Hepatocyte (in vitro differentiated cells): ENCODE measurements at regions not wholly inside any gene's neighbourhood (a gene's known extent, or its start where the extent isn't known, plus 50 kb on each side); places are given as distances from the start of the nearest gene placed in this dataset.

Source experiments
- DNase-seq: peaks from one replicate; pipeline ENCODE4 v3.0.0-alpha.2; 2016; ENCODE audit warnings: low spot score
- H2AFZ ChIP-seq: fragments of 200-600 bp; sonication (generic); 2 replicates; pipeline ENCODE4 v1.6.0; 2016; ENCODE audit warnings: antibody characterized with exemption, mild to moderate bottlenecking
- H3K27ac ChIP-seq: fragments of 200-600 bp; sonication (generic); 2 replicates; pipeline ENCODE4 v1.5.1; 2016; ENCODE audit warnings: mild to moderate bottlenecking
- H3K27me3 ChIP-seq: fragments of 200-600 bp; sonication (generic); 2 replicates; pipeline ENCODE4 v1.6.1; 2016
- H3K36me3 ChIP-seq: fragments of 200-600 bp; sonication (generic); replicated peaks from 2 replicates; pipeline ENCODE4 v1.5.1; 2016; ENCODE audit warnings: low read depth; ENCODE audit not compliant: insufficient read depth
- H3K4me1 ChIP-seq: fragments of 200-600 bp; sonication (generic); 2 replicates; pipeline ENCODE4 v1.5.1; 2016; ENCODE audit warnings: mild to moderate bottlenecking, moderate library complexity; ENCODE audit not compliant: insufficient read depth
- H3K4me2 ChIP-seq: fragments of 200-600 bp; sonication (generic); 2 replicates; pipeline ENCODE4 v1.6.0; 2016
- H3K4me3 ChIP-seq: fragments of 200-600 bp; sonication (generic); 2 replicates; pipeline ENCODE4 v1.5.1; 2016; ENCODE audit warnings: mild to moderate bottlenecking
- H3K79me2 ChIP-seq: fragments of 200-600 bp; sonication (generic); 2 replicates; pipeline ENCODE4 v1.6.0; 2017; ENCODE audit warnings: mild to moderate bottlenecking
- H3K9me2 ChIP-seq: fragments of 200-600 bp; sonication (generic); replicated peaks from 2 replicates; pipeline ENCODE4 v1.6.0; 2017; ENCODE audit warnings: mild to moderate bottlenecking; ENCODE audit not compliant: insufficient read depth
- H3K9me3 ChIP-seq: fragments of 200-600 bp; sonication (generic); 2 replicates; pipeline ENCODE4 v1.5.1; 2016; ENCODE audit warnings: low read depth, mild to moderate bottlenecking
- H4K20me1 ChIP-seq: fragments of 200-600 bp; sonication (generic); 2 replicates; pipeline ENCODE4 v1.6.0; 2016; ENCODE audit warnings: mild to moderate bottlenecking; ENCODE audit not compliant: insufficient read depth, poor library complexity, severe bottlenecking
- CTCF ChIP-seq: fragments of 200-600 bp; sonication (generic); IDR thresholded peaks from 2 replicates; pipeline ENCODE4 v1.5.1; 2016; ENCODE audit warnings: antibody characterized with exemption, mild to moderate bottlenecking; ENCODE audit not compliant: poor library complexity
- EZH2 ChIP-seq: fragments of 200-600 bp; sonication (generic); IDR thresholded peaks from 2 replicates; pipeline ENCODE4 v1.6.1; 2016; ENCODE audit warnings: antibody characterized with exemption, mild to moderate bottlenecking, borderline replicate concordance
- EZH2phosphoT487 ChIP-seq: fragments of 200-600 bp; sonication (generic); IDR thresholded peaks from one replicate; pipeline ENCODE4 v1.6.1; 2018; ENCODE audit warnings: antibody characterized with exemption, mild to moderate bottlenecking, low read depth, moderate library complexity; ENCODE audit not compliant: unreplicated experiment, severe bottlenecking
- WGBS: methylation state at CpG from one replicate; pipeline ENCODE4 v1.1.6; 2016; ENCODE audit warnings: low lambda C conversion rate; ENCODE audit errors: missing lambda C conversion rate; 5-methylcytosine and 5-hydroxymethylcytosine counted together

GRCh38 chr21:32842146-32842545 lies 70.6 kb upstream of the PAXBP1 start:
- TF ChIP-seq EZH2 = no peak
- TF ChIP-seq EZH2phosphoT487 = no peak
- no peak for TF ChIP-seq CTCF
- Histone ChIP-seq H3K79me2 (no peaks in the 10 kb centered on the region), H3K4me3 (no peak overlapping the region), H3K9me2 (no peaks in the 10 kb centered on the region), H3K4me1 (no peaks in the 10 kb centered on the region), H2AFZ (no peak overlapping the region), H3K4me2 (no peak overlapping the region), H3K27me3 (peaks cover 9% of the 10 kb centered on the region), H3K27ac (no peak overlapping the region), H3K9me3 (no peaks in the 10 kb centered on the region), H3K36me3 (no peaks in the 10 kb centered on the region), H4K20me1 (no peaks in the 10 kb centered on the region)
- WGBS = 89% methylated on average over 1 of the region's 1 CpG
- no peak for DNase-seq

- H3K27me3 ChIP-seq = peaks cover 17% of the 10 kb centered on the region
- H3K36me3 ChIP-seq = no peaks in the 10 kb centered on the region
- H3K9me3 ChIP-seq = no peaks in the 10 kb centered on the region
- H3K27ac ChIP-seq = no peak overlapping the region
- no peak for DNase-seq
- H3K9me2 ChIP-seq = no peaks in the 10 kb centered on the region
- H2AFZ ChIP-seq = no peak overlapping the region
- H3K79me2 ChIP-seq = no peaks in the 10 kb centered on the region
- H3K4me2 ChIP-seq = no peak overlapping the region
- H4K20me1 ChIP-seq = no peaks in the 10 kb centered on the region
- H3K4me1 ChIP-seq = no peaks in the 10 kb centered on the region
- H3K4me3 ChIP-seq = no peak overlapping the region
- 73% methylated on average over 3 of the region's 3 CpGs for WGBS
- no peak for TF ChIP-seq EZH2
- no peak for TF ChIP-seq CTCF
- no peak for TF ChIP-seq EZH2phosphoT487
Observed at GRCh38 chr21:32843561-32843960, 72.0 kb upstream of the PAXBP1 start.

GRCh38 chr21:32844076-32844475 lies 72.5 kb upstream of the PAXBP1 start:
- Histone ChIP-seq H3K27ac (no peak overlapping the region), H3K9me3 (no peaks in the 10 kb centered on the region), H3K27me3 (peaks cover 19% of the 10 kb centered on the region), H2AFZ (no peak overlapping the region), H3K4me2 (no peak overlapping the region), H3K9me2 (no peaks in the 10 kb centered on the region), H4K20me1 (no peaks in the 10 kb centered on the region), H3K79me2 (no peaks in the 10 kb centered on the region), H3K4me3 (no peak overlapping the region), H3K4me1 (no peaks in the 10 kb centered on the region), H3K36me3 (no peaks in the 10 kb centered on the region)
- WGBS = 77% methylated on average over 1 of the region's 1 CpG
- TF ChIP-seq CTCF = no peak
- no peak for TF ChIP-seq EZH2
- no peak for TF ChIP-seq EZH2phosphoT487
- DNase-seq = no peak
